ENCODE measurements at regions not wholly inside any gene's neighbourhood (a gene's known extent, or its start where the extent isn't known, plus 50 kb on each side); places are given as distances from the start of the nearest gene placed in this dataset.

- FAIRE-seq: peak; percentile 50
- dilution Hi-C loops (cut with MboI; ENCODE audit: extremely low pct_ligation_motif_present, low sequenced_read_pairs): no loop called here
These were observed 348.2 kb downstream of the KCTD8 start for GRCh38 chr4:44100456-44100855.

GRCh38 chr4:44118971-44119680, 329.5 kb downstream of the KCTD8 start:
- CTCF ChIA-PET: no interaction called here
- no peak for TF ChIP-seq CTCF (IDR thresholded peaks at IDR 0.05; ENCODE audit: extremely low read depth in 1 of 2, insufficient read depth in 1 of 2, low read depth in 1 of 2, low read length in 2 of 2)
- TF ChIP-seq FOS (IDR thresholded peaks at IDR 0.05; ENCODE audit: borderline replicate concordance, insufficient read depth, low read length): peak; percentile 31

More at GRCh38 chr4:44100456-44100855, 348.2 kb downstream of the KCTD8 start:
- Histone ChIP-seq H3K9me1 (replicated peaks; ENCODE audit: control insufficient read depth, extremely low read depth, insufficient read depth, low read length) (no peaks in the 10 kb centered on the region), H3K27ac (ENCODE audit: insufficient read depth, low read depth, low read length) (no peak overlapping the region), H2AFZ (ENCODE audit: low read depth, low read length) (no peak overlapping the region), H3K9ac (replicated peaks; ENCODE audit: extremely low read depth, insufficient read depth, low read length) (no peak overlapping the region), H3K9me3 (replicated peaks; ENCODE audit: control insufficient read depth, insufficient read depth, low read length) (no peaks in the 10 kb centered on the region), H3K4me1 (ENCODE audit: control insufficient read depth, extremely low read depth, insufficient read depth, low read length) (no peaks in the 10 kb centered on the region), H3K4me2 (ENCODE audit: insufficient read depth, low read length) (no peak overlapping the region), H3K4me3 (replicated peaks in 1 of 3; ENCODE audit: insufficient read depth in 1 of 3, low read depth in 1 of 3, low read length in 3 of 3) (no peak overlapping the region), H3K27me3 (ENCODE audit: control insufficient read depth in 2 of 2, insufficient read depth in 2 of 2, low read length in 2 of 2) (no peaks in the 10 kb centered on the region), H3K79me2 (ENCODE audit: control insufficient read depth, insufficient read depth, low read length) (no peaks in the 10 kb centered on the region), H3K36me3 (ENCODE audit: control insufficient read depth in 2 of 2, extremely low read depth in 1 of 2, insufficient read depth in 2 of 2, low read length in 2 of 2) (no peaks in the 10 kb centered on the region), H4K20me1 (replicated peaks; ENCODE audit: control insufficient read depth, extremely low read depth, insufficient read depth, low read length) (no peaks in the 10 kb centered on the region)
- intact Hi-C loops (cut with micrococcal nuclease): loop anchor here (5.0 kb wide), 1 partner anchor 47 kb away; no protein-coding TSS in a partner anchor
- POLR2A ChIA-PET: no interaction called here
- peak; percentile 42 for DNase-seq (ENCODE audit: low read depth, low spot score)
- TF ChIP-seq EZH2 (IDR thresholded peaks at IDR 0.05; ENCODE audit: borderline replicate concordance, low read depth, low read length, severe bottlenecking) (no peak), FOS (IDR thresholded peaks at IDR 0.05; ENCODE audit: borderline replicate concordance, insufficient read depth, low read length) (peak; percentile 29)
- CTCF ChIA-PET: no interaction called here
- no TSS peak for BruUV-seq (replicated peaks)

More at GRCh38 chr4:44118971-44119680, 329.5 kb downstream of the KCTD8 start:
- H3K4me2 ChIP-seq (ENCODE audit: insufficient read depth, low read length): no peak overlapping the region
- BruUV-seq (replicated peaks): no TSS peak
- intact Hi-C loops (cut with micrococcal nuclease) (no loop called here), dilution Hi-C loops (cut with MboI; ENCODE audit: extremely low pct_ligation_motif_present, low sequenced_read_pairs) (no loop called here)
- no peaks in the 10 kb centered on the region for H3K9me3 ChIP-seq (replicated peaks; ENCODE audit: control insufficient read depth, insufficient read depth, low read length)
- H3K9me1 ChIP-seq (replicated peaks; ENCODE audit: control insufficient read depth, extremely low read depth, insufficient read depth, low read length): no peaks in the 10 kb centered on the region
- no peak overlapping the region for H2AFZ ChIP-seq (ENCODE audit: low read depth, low read length)
- no peak overlapping the region for H3K4me3 ChIP-seq (replicated peaks in 1 of 3; ENCODE audit: insufficient read depth in 1 of 3, low read depth in 1 of 3, low read length in 3 of 3)
- peaks cover 19% of the 10 kb centered on the region for H3K4me1 ChIP-seq (ENCODE audit: control insufficient read depth, extremely low read depth, insufficient read depth, low read length)
- no peaks in the 10 kb centered on the region for H3K79me2 ChIP-seq (ENCODE audit: control insufficient read depth, insufficient read depth, low read length)
- FAIRE-seq (no peak), DNase-seq (ENCODE audit: low read depth, low spot score) (no peak)
- H3K27ac ChIP-seq (ENCODE audit: insufficient read depth, low read depth, low read length): no peak overlapping the region
- no peaks in the 10 kb centered on the region for H3K27me3 ChIP-seq (ENCODE audit: control insufficient read depth in 2 of 2, insufficient read depth in 2 of 2, low read length in 2 of 2)
- H3K36me3 ChIP-seq (ENCODE audit: control insufficient read depth in 2 of 2, extremely low read depth in 1 of 2, insufficient read depth in 2 of 2, low read length in 2 of 2): no peaks in the 10 kb centered on the region
- no peak overlapping the region for H3K9ac ChIP-seq (replicated peaks; ENCODE audit: extremely low read depth, insufficient read depth, low read length)
- POLR2A ChIA-PET: no interaction called here
- no peaks in the 10 kb centered on the region for H4K20me1 ChIP-seq (replicated peaks; ENCODE audit: control insufficient read depth, extremely low read depth, insufficient read depth, low read length)
